ENCODE measurements at regions not wholly inside any gene's neighbourhood (a gene's known extent, or its start where the extent isn't known, plus 50 kb on each side); places are given as distances from the start of the nearest gene placed in this dataset.
"Not testable (repeated sequence)": the region's sequence is repeated elsewhere in the genome, so short reads cannot be mapped to it uniquely, and the experiment has no call there.

GRCh38 chr1:242662886-242663285, 138.4 kb upstream of the PLD5 start:
- Histone ChIP-seq H3K9me3 (ENCODE audit: control extremely low read depth in 1 of 5, control insufficient read depth in 4 of 5, insufficient read depth in 2 of 5, low read depth in 1 of 5, low read length in 4 of 5) (no peaks in the 10 kb centered on the region), H3K4me3 (ENCODE audit: control insufficient read depth in 1 of 7, extremely low read depth in 1 of 7, insufficient read depth in 4 of 7, low read depth in 2 of 7, low read length in 6 of 7) (no peak overlapping the region), H3K4me1 (ENCODE audit: control extremely low read depth in 1 of 4, control insufficient read depth in 4 of 4, insufficient read depth in 4 of 4, low read length in 3 of 4) (no peaks in the 10 kb centered on the region), H3K36me3 (ENCODE audit: control insufficient read depth in 4 of 4, insufficient read depth in 4 of 4, low read length in 3 of 4) (no peaks in the 10 kb centered on the region), H3K27me3 (replicated peaks in 2 of 5; ENCODE audit: control insufficient read depth in 4 of 5, insufficient read depth in 5 of 5, low read length in 4 of 5) (no peaks in the 10 kb centered on the region), H3K27ac (ENCODE audit: insufficient read depth in 1 of 2, low read depth in 1 of 2, low read length in 2 of 2, poor library complexity in 1 of 2, severe bottlenecking in 2 of 2) (no peak overlapping the region)
- WGBS (ENCODE audit: insufficient coverage) = no CpG with 5 or more reads among the region's 4 CpGs
- ChIA-PET POLR2A (no interaction called here), CTCF (no interaction called here)
- no peak for DNase-seq

GRCh38 chr1:242653772-242654171, 129.3 kb upstream of the PLD5 start:
- H3K9me3 ChIP-seq (ENCODE audit: control extremely low read depth in 1 of 5, control insufficient read depth in 4 of 5, insufficient read depth in 2 of 5, low read depth in 1 of 5, low read length in 4 of 5); H3K27me3 ChIP-seq (replicated peaks in 2 of 5; ENCODE audit: control insufficient read depth in 4 of 5, insufficient read depth in 5 of 5, low read length in 4 of 5); H3K4me1 ChIP-seq (ENCODE audit: control extremely low read depth in 1 of 4, control insufficient read depth in 4 of 4, insufficient read depth in 4 of 4, low read length in 3 of 4); H3K4me3 ChIP-seq (ENCODE audit: control insufficient read depth in 1 of 7, extremely low read depth in 1 of 7, insufficient read depth in 4 of 7, low read depth in 2 of 7, low read length in 6 of 7); POLR2A ChIA-PET; CTCF ChIA-PET; H3K27ac ChIP-seq (ENCODE audit: insufficient read depth in 1 of 2, low read depth in 1 of 2, low read length in 2 of 2, poor library complexity in 1 of 2, severe bottlenecking in 2 of 2); H3K36me3 ChIP-seq (ENCODE audit: control insufficient read depth in 4 of 4, insufficient read depth in 4 of 4, low read length in 3 of 4); DNase-seq: not testable (repeated sequence)

- DNase-seq = no peak
- Histone ChIP-seq H3K27me3 (replicated peaks in 2 of 5; ENCODE audit: control insufficient read depth in 4 of 5, insufficient read depth in 5 of 5, low read length in 4 of 5) (no peaks in the 10 kb centered on the region), H3K4me3 (ENCODE audit: control insufficient read depth in 1 of 7, extremely low read depth in 1 of 7, insufficient read depth in 4 of 7, low read depth in 2 of 7, low read length in 6 of 7) (no peak overlapping the region), H3K36me3 (ENCODE audit: control insufficient read depth in 4 of 4, insufficient read depth in 4 of 4, low read length in 3 of 4) (no peaks in the 10 kb centered on the region), H3K9me3 (ENCODE audit: control extremely low read depth in 1 of 5, control insufficient read depth in 4 of 5, insufficient read depth in 2 of 5, low read depth in 1 of 5, low read length in 4 of 5) (no peaks in the 10 kb centered on the region), H3K27ac (ENCODE audit: insufficient read depth in 1 of 2, low read depth in 1 of 2, low read length in 2 of 2, poor library complexity in 1 of 2, severe bottlenecking in 2 of 2) (no peak overlapping the region), H3K4me1 (ENCODE audit: control extremely low read depth in 1 of 4, control insufficient read depth in 4 of 4, insufficient read depth in 4 of 4, low read length in 3 of 4) (no peaks in the 10 kb centered on the region)
- ChIA-PET CTCF (no interaction called here), POLR2A (no interaction called here)
- 54% methylated on average over 5 of the region's 5 CpGs for WGBS (ENCODE audit: insufficient coverage)
Observed at GRCh38 chr1:242651817-242652216, 127.3 kb upstream of the PLD5 start.

GRCh38 chr1:242641461-242641860, 117.0 kb upstream of the PLD5 start:
- Histone ChIP-seq H3K4me3 (ENCODE audit: control insufficient read depth in 1 of 7, extremely low read depth in 1 of 7, insufficient read depth in 4 of 7, low read depth in 2 of 7, low read length in 6 of 7) (no peak overlapping the region), H3K36me3 (ENCODE audit: control insufficient read depth in 4 of 4, insufficient read depth in 4 of 4, low read length in 3 of 4) (no peaks in the 10 kb centered on the region), H3K27ac (ENCODE audit: insufficient read depth in 1 of 2, low read depth in 1 of 2, low read length in 2 of 2, poor library complexity in 1 of 2, severe bottlenecking in 2 of 2) (no peak overlapping the region), H3K4me1 (ENCODE audit: control extremely low read depth in 1 of 4, control insufficient read depth in 4 of 4, insufficient read depth in 4 of 4, low read length in 3 of 4) (no peaks in the 10 kb centered on the region), H3K27me3 (replicated peaks in 2 of 5; ENCODE audit: control insufficient read depth in 4 of 5, insufficient read depth in 5 of 5, low read length in 4 of 5) (no peaks in the 10 kb centered on the region), H3K9me3 (ENCODE audit: control extremely low read depth in 1 of 5, control insufficient read depth in 4 of 5, insufficient read depth in 2 of 5, low read depth in 1 of 5, low read length in 4 of 5) (peaks cover 0 to 2% (median 0%) of the 10 kb centered on the region in 5 experiments)
- no peak for DNase-seq
- ChIA-PET POLR2A (no interaction called here), CTCF (no interaction called here)
- WGBS (ENCODE audit: insufficient coverage) = 91% methylated on average over 1 of the region's 3 CpGs

GRCh38 chr1:242639104-242639503, 114.6 kb upstream of the PLD5 start:
- H3K4me1 ChIP-seq (ENCODE audit: control extremely low read depth in 1 of 4, control insufficient read depth in 4 of 4, insufficient read depth in 4 of 4, low read length in 3 of 4) = no peaks in the 10 kb centered on the region
- H3K36me3 ChIP-seq (ENCODE audit: control insufficient read depth in 4 of 4, insufficient read depth in 4 of 4, low read length in 3 of 4) = no peaks in the 10 kb centered on the region
- CTCF ChIA-PET = no interaction called here
- WGBS (ENCODE audit: insufficient coverage) = 94% methylated on average over 3 of the region's 5 CpGs
- DNase-seq = no peak
- H3K27me3 ChIP-seq (replicated peaks in 2 of 5; ENCODE audit: control insufficient read depth in 4 of 5, insufficient read depth in 5 of 5, low read length in 4 of 5) = no peaks in the 10 kb centered on the region
- peaks cover 0 to 2% (median 0%) of the 10 kb centered on the region in 5 experiments for H3K9me3 ChIP-seq (ENCODE audit: control extremely low read depth in 1 of 5, control insufficient read depth in 4 of 5, insufficient read depth in 2 of 5, low read depth in 1 of 5, low read length in 4 of 5)
- no peak overlapping the region for H3K4me3 ChIP-seq (ENCODE audit: control insufficient read depth in 1 of 7, extremely low read depth in 1 of 7, insufficient read depth in 4 of 7, low read depth in 2 of 7, low read length in 6 of 7)
- POLR2A ChIA-PET = no interaction called here
- no peak overlapping the region for H3K27ac ChIP-seq (ENCODE audit: insufficient read depth in 1 of 2, low read depth in 1 of 2, low read length in 2 of 2, poor library complexity in 1 of 2, severe bottlenecking in 2 of 2)

GRCh38 chr1:242634732-242635131, 110.2 kb upstream of the PLD5 start:
- Histone ChIP-seq H3K4me3 (ENCODE audit: control insufficient read depth in 1 of 7, extremely low read depth in 1 of 7, insufficient read depth in 4 of 7, low read depth in 2 of 7, low read length in 6 of 7) (no peak overlapping the region), H3K27ac (ENCODE audit: insufficient read depth in 1 of 2, low read depth in 1 of 2, low read length in 2 of 2, poor library complexity in 1 of 2, severe bottlenecking in 2 of 2) (no peak overlapping the region), H3K9me3 (ENCODE audit: control extremely low read depth in 1 of 5, control insufficient read depth in 4 of 5, insufficient read depth in 2 of 5, low read depth in 1 of 5, low read length in 4 of 5) (peaks cover 0 to 2% (median 0%) of the 10 kb centered on the region in 5 experiments), H3K36me3 (ENCODE audit: control insufficient read depth in 4 of 4, insufficient read depth in 4 of 4, low read length in 3 of 4) (no peaks in the 10 kb centered on the region), H3K4me1 (ENCODE audit: control extremely low read depth in 1 of 4, control insufficient read depth in 4 of 4, insufficient read depth in 4 of 4, low read length in 3 of 4) (no peaks in the 10 kb centered on the region), H3K27me3 (replicated peaks in 2 of 5; ENCODE audit: control insufficient read depth in 4 of 5, insufficient read depth in 5 of 5, low read length in 4 of 5) (no peaks in the 10 kb centered on the region)
- WGBS (ENCODE audit: insufficient coverage) = 60% methylated on average over 1 of the region's 5 CpGs
- POLR2A ChIA-PET = no interaction called here
- CTCF ChIA-PET = no interaction called here
- DNase-seq = no peak

- no peak overlapping the region for H3K4me3 ChIP-seq (ENCODE audit: control insufficient read depth in 1 of 7, extremely low read depth in 1 of 7, insufficient read depth in 4 of 7, low read depth in 2 of 7, low read length in 6 of 7)
- WGBS (ENCODE audit: insufficient coverage) = 60% methylated on average over 2 of the region's 3 CpGs
- H3K4me1 ChIP-seq (ENCODE audit: control extremely low read depth in 1 of 4, control insufficient read depth in 4 of 4, insufficient read depth in 4 of 4, low read length in 3 of 4) = no peaks in the 10 kb centered on the region
- POLR2A ChIA-PET = no interaction called here
- H3K27ac ChIP-seq (ENCODE audit: insufficient read depth in 1 of 2, low read depth in 1 of 2, low read length in 2 of 2, poor library complexity in 1 of 2, severe bottlenecking in 2 of 2) = no peak overlapping the region
- H3K9me3 ChIP-seq (ENCODE audit: control extremely low read depth in 1 of 5, control insufficient read depth in 4 of 5, insufficient read depth in 2 of 5, low read depth in 1 of 5, low read length in 4 of 5) = no peaks in the 10 kb centered on the region
- H3K36me3 ChIP-seq (ENCODE audit: control insufficient read depth in 4 of 4, insufficient read depth in 4 of 4, low read length in 3 of 4) = no peaks in the 10 kb centered on the region
- DNase-seq = no peak
- no peaks in the 10 kb centered on the region for H3K27me3 ChIP-seq (replicated peaks in 2 of 5; ENCODE audit: control insufficient read depth in 4 of 5, insufficient read depth in 5 of 5, low read length in 4 of 5)
- CTCF ChIA-PET = no interaction called here
Observed at GRCh38 chr1:242629396-242629795, 104.9 kb upstream of the PLD5 start.

- Histone ChIP-seq H3K4me3 (ENCODE audit: control insufficient read depth in 1 of 7, extremely low read depth in 1 of 7, insufficient read depth in 4 of 7, low read depth in 2 of 7, low read length in 6 of 7) (no peak overlapping the region), H3K9me3 (ENCODE audit: control extremely low read depth in 1 of 5, control insufficient read depth in 4 of 5, insufficient read depth in 2 of 5, low read depth in 1 of 5, low read length in 4 of 5) (no peaks in the 10 kb centered on the region), H3K36me3 (ENCODE audit: control insufficient read depth in 4 of 4, insufficient read depth in 4 of 4, low read length in 3 of 4) (no peaks in the 10 kb centered on the region), H3K27ac (ENCODE audit: insufficient read depth in 1 of 2, low read depth in 1 of 2, low read length in 2 of 2, poor library complexity in 1 of 2, severe bottlenecking in 2 of 2) (no peak overlapping the region), H3K27me3 (replicated peaks in 2 of 5; ENCODE audit: control insufficient read depth in 4 of 5, insufficient read depth in 5 of 5, low read length in 4 of 5) (no peaks in the 10 kb centered on the region), H3K4me1 (ENCODE audit: control extremely low read depth in 1 of 4, control insufficient read depth in 4 of 4, insufficient read depth in 4 of 4, low read length in 3 of 4) (no peaks in the 10 kb centered on the region)
- CTCF ChIA-PET = interaction anchor here (1.0 kb wide), 1 partner anchor 45 kb away, joined by 3 read pairs; no protein-coding TSS in a partner anchor
- 90% methylated on average over 5 of the region's 5 CpGs for WGBS (ENCODE audit: insufficient coverage)
- DNase-seq = no peak
- POLR2A ChIA-PET = no interaction called here
Observed at GRCh38 chr1:242623756-242624155, 99.3 kb upstream of the PLD5 start.
